Small intestine (tissue), 7 donors: ENCODE measurements at regions not wholly inside any gene's neighbourhood (a gene's known extent, or its start where the extent isn't known, plus 50 kb on each side); places are given as distances from the start of the nearest gene placed in this dataset.

ENCODE experiments used
- DNase-seq, 2 donors: peaks; one replicate each; pipeline versions ENCODE4 v3.0.0 to v3.0.0-alpha.2; 2013
- FAIRE-seq: peaks from 2 replicates; lab custom pipeline; 2012; peaks lifted over from hg19 to GRCh38; lab: Jason Lieb, UNC
- H3K27ac ChIP-seq, 3 donors: one replicate each; pipeline ENCODE4 v1.5.1; 2013; ENCODE audit warnings: low read length in 2 of 3, mild to moderate bottlenecking in 2 of 3, control low read depth in 1 of 3, inconsistent platforms in 1 of 3, low read depth in 1 of 3, moderate library complexity in 1 of 3
- H3K27me3 ChIP-seq, 3 donors: one replicate each; pipeline ENCODE4 v1.6.1; 2013; ENCODE audit warnings: low read length in 3 of 3, inconsistent platforms in 1 of 3; ENCODE audit not compliant: control insufficient read depth in 3 of 3, insufficient read depth in 3 of 3
- H3K36me3 ChIP-seq, 3 donors: one replicate each; pipeline ENCODE4 v1.6.1; 2013; ENCODE audit warnings: low read length in 3 of 3, inconsistent platforms in 1 of 3, low read depth in 1 of 3, mild to moderate bottlenecking in 1 of 3, moderate library complexity in 1 of 3; ENCODE audit not compliant: control insufficient read depth in 3 of 3, insufficient read depth in 2 of 3
- H3K4me1 ChIP-seq, 3 donors: one replicate each; pipeline ENCODE4 v1.6.1; 2013; ENCODE audit warnings: low read length in 2 of 3, inconsistent platforms in 1 of 3, low read depth in 1 of 3, mild to moderate bottlenecking in 1 of 3, moderate library complexity in 1 of 3; ENCODE audit not compliant: control insufficient read depth in 3 of 3, insufficient read depth in 2 of 3
- H3K4me3 ChIP-seq, 3 donors: one replicate each; pipeline ENCODE4 v1.5.1; 2013; ENCODE audit warnings: low read length in 3 of 3, control low read depth in 1 of 3, inconsistent platforms in 1 of 3, low read depth in 1 of 3, mild to moderate bottlenecking in 1 of 3, moderate library complexity in 1 of 3
- H3K9me3 ChIP-seq, 2 donors: one replicate each; pipeline ENCODE4 v1.6.1; 2013; ENCODE audit warnings: low read depth in 1 of 2, low read length in 1 of 2; ENCODE audit not compliant: control insufficient read depth in 2 of 2, insufficient read depth in 1 of 2
- WGBS, 3 donors: extraction: QIAGEN DNeasy Blood & Tissue Kit; methylation state at CpG; one replicate each; pipeline ENCODE4 v1.1.7; 2013; 5-methylcytosine and 5-hydroxymethylcytosine counted together
- donor health status: healthy with polysubstance abuse.
- donor health status: control.
- donor health status: control.
- donor health status: Bipolar disorder and iron deficiency.
- donor health status: healthy.

DNA sequence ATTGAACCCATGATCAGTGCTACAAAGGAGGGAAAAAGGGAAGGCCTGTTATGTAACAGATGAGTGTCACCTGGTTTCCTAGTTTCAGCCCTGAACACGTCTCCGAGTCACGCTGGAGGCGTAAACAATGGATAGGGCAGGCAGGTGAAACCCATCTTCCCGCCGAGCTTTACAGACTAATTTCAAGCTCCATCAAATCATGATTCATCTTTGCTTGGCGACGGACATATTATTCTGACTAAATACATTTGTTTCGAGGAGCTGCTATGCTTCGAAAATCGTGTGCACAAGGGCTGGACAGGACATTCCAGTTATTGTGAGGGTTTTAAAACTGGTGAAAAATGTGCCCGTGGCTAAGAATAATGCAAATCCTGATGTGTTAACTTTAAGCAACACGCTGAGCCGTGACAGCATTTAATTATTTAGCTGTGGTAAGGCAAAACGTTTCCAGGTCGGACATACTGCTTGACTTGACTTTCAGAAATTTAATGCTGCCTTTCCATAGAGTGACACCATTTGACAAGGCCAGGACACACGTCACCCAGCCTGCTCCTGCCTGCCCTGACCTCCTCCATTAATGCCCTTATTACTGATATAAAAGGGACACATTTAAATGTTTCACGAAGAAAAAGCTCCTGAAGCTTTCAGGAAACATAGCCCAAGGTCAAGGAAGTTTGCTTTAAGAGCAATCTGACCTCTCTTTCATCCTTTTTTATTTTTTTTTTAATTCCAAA, 1203.5 kb upstream of the TMEM132C start:
- FAIRE-seq (no peak), DNase-seq (no peak)
- no peaks in the 10 kb centered on the region for H3K4me1 ChIP-seq
- peak overlapping the region in 1 of 3 donors; percentile 67 for H3K4me3 ChIP-seq
- H3K27ac ChIP-seq: no peak overlapping the region
- H3K36me3 ChIP-seq: no peaks in the 10 kb centered on the region
- H3K27me3 ChIP-seq: no peaks in the 10 kb centered on the region
- 76 to 86% (median 79%) methylated on average over 18 of the region's 18 CpGs for WGBS, 3 donors
- peaks cover 0 to 9% of the 10 kb centered on the region in 2 donors for H3K9me3 ChIP-seq

DNA sequence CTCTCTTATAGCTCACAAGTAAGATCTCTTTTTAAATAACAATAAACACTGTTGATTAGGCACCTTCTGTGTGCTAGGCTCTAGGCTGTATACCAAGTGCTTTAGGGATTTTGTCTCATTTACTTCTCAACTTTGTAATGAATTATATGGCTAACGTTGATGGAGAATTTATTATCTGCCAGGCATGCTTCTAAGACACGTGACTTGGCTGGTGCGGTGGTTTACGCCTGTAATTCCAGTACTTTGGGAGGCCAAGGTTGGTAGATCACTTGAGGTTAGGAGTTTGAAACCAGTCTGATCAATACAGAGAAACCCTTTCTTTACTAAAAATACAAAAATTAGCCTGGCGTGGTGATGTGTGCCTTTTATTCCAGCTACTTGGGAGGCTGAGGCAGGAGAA, 1202.8 kb upstream of the TMEM132C start:
- Histone ChIP-seq H3K36me3 (no peaks in the 10 kb centered on the region), H3K27me3 (no peaks in the 10 kb centered on the region), H3K27ac (no peak overlapping the region), H3K4me1 (no peaks in the 10 kb centered on the region), H3K4me3 (no peak overlapping the region), H3K9me3 (peaks cover 0 to 9% of the 10 kb centered on the region in 2 donors)
- 76 to 88% (median 87%) methylated on average over 5 of the region's 5 CpGs for WGBS, 3 donors
- FAIRE-seq (no peak), DNase-seq (no peak)

DNA sequence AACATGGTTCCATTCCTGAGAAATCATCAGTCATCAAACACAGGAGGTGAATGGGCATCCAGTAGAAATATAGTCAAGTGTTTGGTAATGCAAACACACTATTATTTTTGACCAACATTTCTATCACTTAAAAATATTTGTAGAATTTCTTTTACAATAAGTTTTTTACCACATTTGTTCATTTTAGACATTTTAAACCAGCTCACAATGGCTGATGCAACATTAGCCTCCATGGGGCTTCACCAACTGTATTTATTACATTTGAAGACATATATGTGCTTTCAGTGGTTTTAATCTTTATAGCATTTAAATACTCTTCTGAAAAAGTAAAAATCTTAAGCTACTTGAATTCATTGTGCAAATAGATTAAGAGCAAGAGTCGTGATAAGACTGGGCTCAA, 1201.4 kb upstream of the TMEM132C start:
- peaks cover 0 to 6% of the 10 kb centered on the region in 2 donors for H3K9me3 ChIP-seq
- no peaks in the 10 kb centered on the region for H3K4me1 ChIP-seq
- no peak for FAIRE-seq
- no peaks in the 10 kb centered on the region for H3K27me3 ChIP-seq
- 32 to 60% (median 40%) methylated on average over 1 of the region's 1 CpG for WGBS, 3 donors
- H3K27ac ChIP-seq: no peak overlapping the region
- H3K36me3 ChIP-seq: no peaks in the 10 kb centered on the region
- DNase-seq: no peak
- H3K4me3 ChIP-seq: no peak overlapping the region

DNA sequence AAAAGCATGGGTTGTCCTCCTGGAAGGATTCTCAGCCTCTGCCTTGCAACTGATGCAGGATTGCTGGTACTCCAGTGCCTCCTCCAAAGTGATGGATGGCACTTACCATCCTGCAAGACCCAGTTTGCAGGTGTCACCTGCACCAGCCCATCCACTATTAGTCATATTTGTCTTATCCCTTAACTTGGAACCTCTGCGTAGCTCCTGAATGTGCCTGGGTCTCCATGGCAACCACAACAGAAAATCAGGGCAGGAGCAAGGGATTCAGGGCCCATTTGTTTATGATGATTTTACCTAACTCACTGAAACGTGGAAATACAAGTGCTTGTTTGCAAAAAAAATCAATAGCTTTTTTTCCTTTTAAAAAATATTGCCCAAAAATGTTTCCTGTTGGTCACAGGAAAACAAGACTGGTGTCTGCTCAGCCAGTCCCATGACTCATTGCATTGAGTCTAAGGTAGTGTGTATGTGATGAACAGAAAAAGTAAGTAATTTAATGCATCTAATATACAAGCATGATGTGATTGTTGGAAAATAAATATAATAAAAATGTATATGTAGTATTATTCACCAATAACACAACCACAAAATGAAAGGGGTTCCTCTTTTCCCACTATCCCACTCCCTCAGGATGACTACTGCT, 1196.3 kb upstream of the TMEM132C start:
- Histone ChIP-seq H3K27ac (no peak overlapping the region), H3K36me3 (no peaks in the 10 kb centered on the region), H3K27me3 (no peaks in the 10 kb centered on the region), H3K9me3 (no peaks in the 10 kb centered on the region), H3K4me3 (no peak overlapping the region), H3K4me1 (no peaks in the 10 kb centered on the region)
- 23 to 44% (median 29%) methylated on average over 2 of the region's 2 CpGs for WGBS, 3 donors
- DNase-seq (no peak), FAIRE-seq (no peak)

DNA sequence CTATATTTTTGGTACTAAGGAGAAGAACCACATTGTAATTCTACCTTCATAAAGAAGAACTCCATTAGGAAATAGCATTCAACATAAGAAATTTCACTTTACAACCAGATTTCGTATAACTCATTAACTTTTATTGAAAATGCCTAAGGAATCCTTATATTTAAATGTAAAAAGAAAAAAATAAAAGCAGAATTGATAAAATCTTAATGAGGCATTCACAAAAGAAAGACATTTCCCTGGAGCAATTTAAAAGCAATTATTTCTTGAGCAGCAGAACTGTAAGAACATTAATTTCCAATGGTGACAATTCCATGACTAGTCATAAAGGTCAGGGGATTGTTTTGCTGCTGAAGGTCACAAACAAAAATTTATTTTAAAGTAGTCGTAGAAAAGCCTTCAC, 1192.8 kb upstream of the TMEM132C start:
- Histone ChIP-seq H3K27me3 (no peaks in the 10 kb centered on the region), H3K4me1 (no peaks in the 10 kb centered on the region), H3K9me3 (no peaks in the 10 kb centered on the region), H3K36me3 (no peaks in the 10 kb centered on the region), H3K4me3 (no peak overlapping the region), H3K27ac (no peak overlapping the region)
- no peak for DNase-seq
- 71 to 77% (median 72%) methylated on average over 2 of the region's 2 CpGs for WGBS, 3 donors
- peak; percentile 47 for FAIRE-seq

DNA sequence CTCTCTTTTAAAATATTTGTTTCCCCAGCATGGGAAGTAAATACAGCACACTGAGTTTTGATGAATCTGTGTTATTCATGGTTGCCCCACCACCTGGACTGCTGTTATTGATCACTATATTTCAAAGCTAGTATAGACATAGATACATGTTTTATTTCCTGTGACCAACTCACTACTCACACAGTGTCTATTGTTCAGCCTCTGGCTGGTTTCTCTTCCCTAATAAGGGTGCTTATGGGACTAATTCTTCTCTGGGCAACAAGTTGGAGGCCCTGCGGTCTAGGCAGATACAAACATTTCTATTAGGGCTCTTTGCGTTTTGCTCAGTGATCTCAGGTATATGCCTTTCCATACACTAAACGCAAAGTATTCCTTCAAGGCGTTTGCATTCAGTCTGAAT, 1191.0 kb upstream of the TMEM132C start:
- Histone ChIP-seq H3K4me3 (no peak overlapping the region), H3K9me3 (no peaks in the 10 kb centered on the region), H3K4me1 (no peaks in the 10 kb centered on the region), H3K36me3 (no peaks in the 10 kb centered on the region), H3K27ac (no peak overlapping the region), H3K27me3 (no peaks in the 10 kb centered on the region)
- WGBS, 3 donors: 87 to 95% (median 92%) methylated on average over 4 of the region's 4 CpGs
- no peak for FAIRE-seq
- DNase-seq: no peak

DNA sequence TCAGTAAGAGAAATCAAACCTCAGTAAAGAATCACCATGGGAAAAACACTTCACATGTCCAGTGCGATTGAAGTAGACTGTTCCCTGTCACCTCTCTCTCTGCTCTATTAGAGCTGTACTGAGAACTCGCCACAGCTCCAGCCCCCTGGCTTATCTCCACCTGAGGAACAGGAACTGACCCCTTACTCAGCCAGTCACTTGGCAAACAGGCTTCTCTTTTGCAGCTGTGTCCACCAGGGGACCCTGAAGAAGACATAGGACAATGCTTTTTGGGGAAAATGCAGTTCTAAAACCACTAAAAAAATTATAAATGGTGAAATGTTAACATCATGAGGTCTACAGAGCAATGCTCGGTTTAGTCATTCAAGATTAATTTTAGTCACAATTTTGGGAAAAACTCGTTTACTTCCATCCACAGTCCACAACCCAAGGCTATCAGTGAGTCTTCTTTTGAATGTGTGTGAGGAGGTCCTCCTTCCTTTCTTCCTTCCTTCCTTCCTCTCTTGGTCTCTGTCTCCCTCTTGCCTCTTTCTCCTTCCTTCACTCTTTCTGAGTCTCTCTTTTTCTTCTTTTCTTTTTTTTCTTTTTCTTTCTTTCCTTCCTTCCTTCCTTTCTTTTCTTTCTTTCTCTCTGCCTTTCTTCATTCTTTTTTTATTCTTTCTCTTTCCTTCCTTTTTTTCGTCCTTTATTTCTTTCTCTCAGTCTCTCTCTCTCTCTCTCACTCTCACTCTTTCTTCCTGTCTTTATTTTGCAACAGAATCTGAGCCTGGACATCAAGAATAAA, 1189.5 kb upstream of the TMEM132C start:
- Histone ChIP-seq H3K4me3 (no peak overlapping the region), H3K4me1 (no peaks in the 10 kb centered on the region), H3K9me3 (no peaks in the 10 kb centered on the region), H3K36me3 (no peaks in the 10 kb centered on the region), H3K27me3 (no peaks in the 10 kb centered on the region), H3K27ac (no peak overlapping the region)
- 65 to 73% (median 73%) methylated on average over 5 of the region's 5 CpGs for WGBS, 3 donors
- FAIRE-seq (no peak), DNase-seq (no peak)

DNA sequence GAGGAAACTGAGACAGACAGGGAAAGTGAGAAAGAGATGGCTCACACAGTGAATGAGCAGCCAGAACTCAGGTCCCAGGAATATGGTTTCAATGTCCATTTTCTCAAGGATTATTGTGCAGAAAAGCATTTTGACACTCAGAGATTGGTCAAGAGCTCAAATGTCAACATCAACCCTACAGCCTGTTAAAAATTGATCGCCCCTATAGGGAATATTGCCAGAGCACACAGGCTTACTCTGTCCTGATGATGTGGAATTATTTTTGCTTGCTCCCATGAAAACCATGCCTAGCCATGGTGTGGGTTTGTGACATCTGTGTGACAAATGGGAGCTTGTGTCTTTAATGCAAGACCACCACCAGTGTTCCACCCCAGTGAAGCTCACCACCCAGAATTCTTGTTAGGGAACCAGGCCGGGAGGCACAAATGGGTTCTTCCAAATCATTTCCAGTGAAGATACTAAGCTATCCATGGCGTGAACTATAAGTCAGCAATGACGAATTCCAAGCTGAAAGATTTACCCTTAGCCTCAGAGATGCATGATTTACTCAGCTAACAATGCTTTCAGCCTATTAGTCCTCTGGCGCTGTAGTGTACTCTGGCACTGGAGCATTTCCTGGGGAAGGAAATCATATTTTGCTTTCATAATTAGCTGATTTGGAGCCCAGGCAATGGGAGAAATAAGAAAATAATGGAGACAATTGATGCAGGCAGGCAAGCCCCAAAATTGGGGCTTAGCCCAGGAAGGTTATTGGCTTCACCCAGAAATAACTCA, 1188.2 kb upstream of the TMEM132C start:
- Histone ChIP-seq H3K4me3 (no peak overlapping the region), H3K9me3 (no peaks in the 10 kb centered on the region), H3K27ac (no peak overlapping the region), H3K27me3 (no peaks in the 10 kb centered on the region), H3K36me3 (no peaks in the 10 kb centered on the region), H3K4me1 (no peaks in the 10 kb centered on the region)
- DNase-seq: no peak
- no peak for FAIRE-seq
- WGBS, 3 donors: 65 to 84% (median 84%) methylated on average over 5 of the region's 5 CpGs
